PC-9 (cell line): ENCODE measurements at regions not wholly inside any gene's neighbourhood (a gene's known extent, or its start where the extent isn't known, plus 50 kb on each side); places are given as distances from the start of the nearest gene placed in this dataset.

ENCODE experiments used
- BruUV-seq: library from RNA; stranded (reverse); fragments of 400-500 nt; replicated peaks from 2 replicates; lab custom pipeline; 2021; lab: Mats Ljungman, UMichigan
- CTCF ChIA-PET: fragments of 300-600 bp; sonication (Branson Sonifier 250); formaldehyde crosslinking; loops from one replicate; lab custom pipeline; 2022; ENCODE audit warnings: antibody characterized with exemption; lab: Charles Lee
- POLR2A ChIA-PET: fragments of 300-600 bp; sonication (Branson Sonifier 250); formaldehyde crosslinking; loops from one replicate; lab custom pipeline; 2022; ENCODE audit warnings: antibody characterized with exemption; ENCODE audit not compliant: unreplicated experiment; lab: Charles Lee
- DNase-seq, 2 experiments: peaks; one replicate each; pipeline versions ENCODE4 v3.0.0 to v3.0.0-alpha.2; 2015 to 2022; ENCODE audit warnings: mixed read lengths in 1 of 2
- H2AFZ ChIP-seq: fragments of 200-600 bp; sonication (generic); 2 replicates; pipeline ENCODE4 v1.8.1; 2017; ENCODE audit warnings: antibody characterized with exemption
- H3F3A ChIP-seq: fragments of 200-600 bp; sonication (generic); 2 replicates; pipeline ENCODE4 v1.8.1; 2017; ENCODE audit warnings: antibody characterized with exemption, mild to moderate bottlenecking, low read depth; ENCODE audit not compliant: insufficient read depth
- H3K27ac ChIP-seq: fragments of 200-600 bp; sonication (generic); 2 replicates; pipeline ENCODE4 v1.6.1; 2016; ENCODE audit warnings: mixed run types
- H3K27me3 ChIP-seq: fragments of 200-600 bp; sonication (generic); 2 replicates; pipeline ENCODE4 v1.6.1; 2016; ENCODE audit warnings: low read depth, mixed run types; ENCODE audit not compliant: insufficient read depth
- H3K36me3 ChIP-seq: fragments of 200-600 bp; sonication (generic); 2 replicates; pipeline ENCODE4 v1.6.1; 2016; ENCODE audit warnings: low read depth, mixed run types
- H3K4me1 ChIP-seq: fragments of 200-600 bp; sonication (generic); replicated peaks from 2 replicates; pipeline ENCODE4 v1.6.1; 2016; ENCODE audit warnings: mixed run types; ENCODE audit not compliant: insufficient read depth
- H3K4me2 ChIP-seq: fragments of 200-600 bp; sonication (generic); 2 replicates; pipeline ENCODE4 v1.6.1; 2017; ENCODE audit warnings: mixed run types
- H3K4me3 ChIP-seq: fragments of 200-600 bp; sonication (generic); 2 replicates; pipeline ENCODE4 v1.6.1; 2016; ENCODE audit warnings: mixed run types
- H3K79me2 ChIP-seq: fragments of 200-600 bp; sonication (generic); 2 replicates; pipeline ENCODE4 v1.6.1; 2017; ENCODE audit warnings: low read depth, mixed run types
- H3K9me2 ChIP-seq: fragments of 200-600 bp; sonication (generic); 2 replicates; pipeline ENCODE4 v1.8.1; 2017; ENCODE audit warnings: mild to moderate bottlenecking; ENCODE audit not compliant: insufficient read depth
- H3K9me3 ChIP-seq: fragments of 200-600 bp; sonication (generic); 2 replicates; pipeline ENCODE4 v1.8.1; 2016; ENCODE audit warnings: low read depth; ENCODE audit not compliant: insufficient read depth
- H4K20me1 ChIP-seq: fragments of 200-600 bp; sonication (generic); 2 replicates; pipeline ENCODE4 v1.8.1; 2017; ENCODE audit not compliant: insufficient read depth
- EZH2 ChIP-seq: fragments of 200-600 bp; sonication (generic); IDR thresholded peaks from 2 replicates; pipeline ENCODE4 v1.8.0; 2017; ENCODE audit warnings: antibody characterized with exemption, low read depth
- intact Hi-C: fragments of 100-400 bp; cut with micrococcal nuclease; formaldehyde crosslinking; loops from one replicate; pipeline ENCODE4 v1.10.0; 2022; ENCODE audit not compliant: unreplicated experiment
- TF ChIP-seq, protein P1 (sequence below): fragments of 200-600 bp; sonication (generic); conservative IDR thresholded peaks from 2 replicates; pipeline ENCODE4 v1.6.1; 2017; ENCODE audit warnings: mixed run types, antibody characterized with exemption, mild to moderate bottlenecking, moderate library complexity

DNA sequence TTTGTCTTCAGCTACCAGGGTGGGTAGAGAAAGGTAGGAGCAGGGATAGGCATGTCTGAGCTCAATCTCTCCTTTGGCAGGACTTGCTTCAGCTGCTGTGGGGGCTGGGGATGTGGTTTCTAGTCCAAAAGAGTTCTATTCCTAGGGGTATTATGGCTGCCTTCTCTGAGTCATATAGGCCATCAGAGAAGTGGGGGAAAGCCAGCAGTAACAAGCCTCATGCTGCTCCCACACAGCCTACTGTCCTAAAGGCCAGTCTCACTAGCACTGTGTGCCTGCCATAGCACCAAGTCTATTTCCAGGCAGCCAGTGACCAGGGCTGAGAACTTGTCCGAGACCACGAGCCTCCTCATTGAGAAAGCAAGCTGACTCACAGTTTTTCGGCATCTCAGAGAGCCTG, 270.6 kb downstream of the DCAF12L2 start:
- Histone ChIP-seq H3K27ac (no peak overlapping the region), H2AFZ (no peak overlapping the region), H3K79me2 (no peaks in the 10 kb centered on the region), H3K36me3 (no peaks in the 10 kb centered on the region), H3K4me3 (no peak overlapping the region), H3K4me1 (no peaks in the 10 kb centered on the region), H4K20me1 (no peaks in the 10 kb centered on the region), H3F3A (no peaks in the 10 kb centered on the region), H3K27me3 (no peaks in the 10 kb centered on the region), H3K9me3 (no peaks in the 10 kb centered on the region), H3K9me2 (no peaks in the 10 kb centered on the region), H3K4me2 (no peak overlapping the region)
- CTCF ChIA-PET: no interaction called here
- no peak for TF ChIP-seq EZH2
- TF ChIP-seq, protein P1, sequence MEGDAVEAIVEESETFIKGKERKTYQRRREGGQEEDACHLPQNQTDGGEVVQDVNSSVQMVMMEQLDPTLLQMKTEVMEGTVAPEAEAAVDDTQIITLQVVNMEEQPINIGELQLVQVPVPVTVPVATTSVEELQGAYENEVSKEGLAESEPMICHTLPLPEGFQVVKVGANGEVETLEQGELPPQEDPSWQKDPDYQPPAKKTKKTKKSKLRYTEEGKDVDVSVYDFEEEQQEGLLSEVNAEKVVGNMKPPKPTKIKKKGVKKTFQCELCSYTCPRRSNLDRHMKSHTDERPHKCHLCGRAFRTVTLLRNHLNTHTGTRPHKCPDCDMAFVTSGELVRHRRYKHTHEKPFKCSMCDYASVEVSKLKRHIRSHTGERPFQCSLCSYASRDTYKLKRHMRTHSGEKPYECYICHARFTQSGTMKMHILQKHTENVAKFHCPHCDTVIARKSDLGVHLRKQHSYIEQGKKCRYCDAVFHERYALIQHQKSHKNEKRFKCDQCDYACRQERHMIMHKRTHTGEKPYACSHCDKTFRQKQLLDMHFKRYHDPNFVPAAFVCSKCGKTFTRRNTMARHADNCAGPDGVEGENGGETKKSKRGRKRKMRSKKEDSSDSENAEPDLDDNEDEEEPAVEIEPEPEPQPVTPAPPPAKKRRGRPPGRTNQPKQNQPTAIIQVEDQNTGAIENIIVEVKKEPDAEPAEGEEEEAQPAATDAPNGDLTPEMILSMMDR: no peak
- no TSS peak for BruUV-seq
- POLR2A ChIA-PET: no interaction called here
- DNase-seq: no peak
- intact Hi-C loops: no loop called here

DNA sequence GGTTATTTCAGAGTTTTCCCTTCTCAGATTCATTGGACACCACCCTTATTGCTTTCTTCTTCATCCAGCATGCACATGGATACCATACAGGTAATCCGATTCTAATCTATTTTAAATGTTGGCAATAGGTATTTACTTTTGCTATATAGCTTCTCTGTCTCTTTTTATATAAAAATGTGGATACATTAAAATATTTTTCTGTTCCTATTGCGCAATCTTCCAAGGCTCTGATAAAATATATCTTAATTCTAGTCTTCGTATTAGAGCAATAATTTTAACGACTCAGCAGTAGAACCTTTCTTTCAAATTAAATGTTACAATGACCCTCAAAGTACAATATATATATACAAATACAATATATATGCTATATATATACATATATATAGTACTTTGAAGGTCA, 239.8 kb downstream of the DCAF12L2 start:
- ChIA-PET POLR2A (no interaction called here), CTCF (no interaction called here)
- DNase-seq: no peak
- no peak overlapping the region for H3K27ac ChIP-seq
- no peak overlapping the region for H3K4me3 ChIP-seq
- H2AFZ ChIP-seq: no peak overlapping the region
- H3K79me2 ChIP-seq: no peaks in the 10 kb centered on the region
- BruUV-seq: no TSS peak
- intact Hi-C loops: no loop called here
- no peaks in the 10 kb centered on the region for H4K20me1 ChIP-seq
- TF ChIP-seq, protein P1: no peak
- no peak for TF ChIP-seq EZH2
- H3K9me2 ChIP-seq: no peaks in the 10 kb centered on the region
- H3K9me3 ChIP-seq: no peaks in the 10 kb centered on the region
- H3K4me2 ChIP-seq: no peak overlapping the region
- H3K4me1 ChIP-seq: no peaks in the 10 kb centered on the region
- H3K36me3 ChIP-seq: no peaks in the 10 kb centered on the region
- H3K27me3 ChIP-seq: no peaks in the 10 kb centered on the region
- no peaks in the 10 kb centered on the region for H3F3A ChIP-seq

DNA sequence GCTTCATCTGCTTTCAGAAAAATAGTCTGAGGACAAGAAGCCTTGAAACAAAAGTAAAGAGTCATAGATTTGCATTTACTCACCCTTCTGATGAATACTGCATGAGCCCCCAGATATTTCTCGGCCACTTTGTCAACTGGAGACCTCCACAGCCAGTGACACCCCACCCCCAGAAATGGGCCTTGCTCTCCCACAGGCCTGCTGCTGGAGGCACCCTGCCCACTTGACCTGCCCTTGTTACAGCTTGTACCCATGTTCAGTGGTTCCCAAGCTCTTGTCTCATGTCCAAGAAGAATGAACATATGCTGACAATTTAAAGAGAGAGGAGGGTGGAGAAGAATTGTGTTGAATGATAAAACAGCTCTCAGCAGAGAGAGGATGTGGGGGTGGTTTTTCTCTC, 225.1 kb downstream of the DCAF12L2 start:
- H4K20me1 ChIP-seq: no peaks in the 10 kb centered on the region
- no peak overlapping the region for H3K27ac ChIP-seq
- no peaks in the 10 kb centered on the region for H3K9me2 ChIP-seq
- H2AFZ ChIP-seq: no peak overlapping the region
- H3K4me1 ChIP-seq: no peaks in the 10 kb centered on the region
- no peaks in the 10 kb centered on the region for H3K27me3 ChIP-seq
- CTCF ChIA-PET: no interaction called here
- no peak for TF ChIP-seq EZH2
- TF ChIP-seq, protein P1: no peak
- no peak for DNase-seq
- POLR2A ChIA-PET: no interaction called here
- no TSS peak for BruUV-seq
- H3K9me3 ChIP-seq: no peaks in the 10 kb centered on the region
- H3F3A ChIP-seq: no peaks in the 10 kb centered on the region
- intact Hi-C loops: no loop called here
- H3K4me3 ChIP-seq: no peak overlapping the region
- no peaks in the 10 kb centered on the region for H3K36me3 ChIP-seq
- H3K79me2 ChIP-seq: no peaks in the 10 kb centered on the region
- no peak overlapping the region for H3K4me2 ChIP-seq
